Neural cell (in vitro differentiated cells): ENCODE measurements at regions not wholly inside any gene's neighbourhood (a gene's known extent, or its start where the extent isn't known, plus 50 kb on each side); places are given as distances from the start of the nearest gene placed in this dataset.

Experiments used
- H2AFZ ChIP-seq: fragments of 200-600, 300-800 bp; sonication (generic), shearing (Covaris generic); 2 replicates; pipeline ENCODE4 v1.6.0; 2014; ENCODE audit warnings: low read depth, mild to moderate bottlenecking, antibody characterized with exemption, low read length, moderate library complexity
- H3F3A ChIP-seq: fragments of 200-600 bp; shearing (Covaris generic); 2 replicates; pipeline ENCODE4 v1.6.1; 2016; ENCODE audit warnings: mild to moderate bottlenecking, moderate library complexity, mixed read lengths, antibody characterized with exemption, low read length; ENCODE audit not compliant: insufficient read depth, poor library complexity, severe bottlenecking
- H3K27ac ChIP-seq: fragments of 200-600, 300-800 bp; sonication (generic), shearing (Covaris generic); 2 replicates; pipeline ENCODE4 v1.5.1; 2014; ENCODE audit warnings: mild to moderate bottlenecking, low read length, moderate library complexity
- H3K27me3 ChIP-seq: fragments of 300-800, 200-600 bp; sonication (generic), shearing (Covaris generic); 2 replicates; pipeline ENCODE4 v1.6.0; 2014; ENCODE audit warnings: mild to moderate bottlenecking, low read depth, low read length, moderate library complexity; ENCODE audit not compliant: insufficient read depth
- H3K36me3 ChIP-seq: fragments of 300-800, 200-600 bp; sonication (generic), shearing (Covaris generic); 2 replicates; pipeline ENCODE4 v1.5.1; 2014; ENCODE audit warnings: mild to moderate bottlenecking, antibody characterized with exemption, low read length, moderate library complexity; ENCODE audit not compliant: insufficient read depth
- H3K4me2 ChIP-seq: fragments of 300-800, 200-600 bp; sonication (generic), shearing (Covaris generic); 2 replicates; pipeline ENCODE4 v1.6.0; 2014; ENCODE audit warnings: mild to moderate bottlenecking, low read length
- H3K4me3 ChIP-seq: fragments of 300-800, 200-600 bp; sonication (generic), shearing (Covaris generic); 2 replicates; pipeline ENCODE4 v1.5.1; 2014; ENCODE audit warnings: mild to moderate bottlenecking, low read length, moderate library complexity
- H3K79me2 ChIP-seq: fragments of 200-600 bp; shearing (Covaris generic); replicated peaks from 2 replicates; pipeline ENCODE4 v1.6.0; 2014; ENCODE audit warnings: mild to moderate bottlenecking, low read length, moderate library complexity; ENCODE audit not compliant: insufficient read depth
- H3K9ac ChIP-seq: fragments of 300-800, 200-600 bp; sonication (generic), shearing (Covaris generic); 2 replicates; pipeline ENCODE4 v1.6.1; 2016; ENCODE audit warnings: mild to moderate bottlenecking, low read length, mixed read lengths
- H3K9me2 ChIP-seq: fragments of 200-600 bp; shearing (Covaris generic); 2 replicates; pipeline ENCODE4 v1.6.1; 2016; ENCODE audit warnings: mild to moderate bottlenecking, low read length, mixed read lengths; ENCODE audit not compliant: insufficient read depth
- H3K9me3 ChIP-seq: fragments of 200-600, 300-800 bp; sonication (generic), shearing (Covaris generic); 2 replicates; pipeline ENCODE4 v1.6.1; 2016; ENCODE audit warnings: mild to moderate bottlenecking, mixed run types, low read length, moderate library complexity, mixed read lengths
- H4K20me1 ChIP-seq: fragments of 200-600 bp; shearing (Covaris generic); 2 replicates; pipeline ENCODE4 v1.6.1; 2016; ENCODE audit warnings: mild to moderate bottlenecking, mixed run types; ENCODE audit not compliant: insufficient read depth
- EP300 ChIP-seq: fragments of 450-650 bp; conservative IDR thresholded peaks from 2 replicates; pipeline ENCODE4 v1.6.1; 2014; ENCODE audit warnings: antibody characterized with exemption, mild to moderate bottlenecking, moderate library complexity; ENCODE audit not compliant: poor library complexity, severe bottlenecking
- EZH2 ChIP-seq: fragments of 200-600, 300-800 bp; shearing (Covaris generic), sonication (generic); IDR thresholded peaks from 2 replicates; pipeline ENCODE4 v1.6.1; 2014; ENCODE audit warnings: antibody characterized with exemption, low read length, borderline replicate concordance, mild to moderate bottlenecking; ENCODE audit not compliant: insufficient read depth, poor library complexity, severe bottlenecking
- MXI1 ChIP-seq: fragments of 450-650 bp; conservative IDR thresholded peaks from 2 replicates; pipeline ENCODE4 v1.6.1; 2014; ENCODE audit warnings: antibody characterized with exemption, mild to moderate bottlenecking; ENCODE audit not compliant: poor library complexity, severe bottlenecking
- POLR2AphosphoS5 ChIP-seq: IDR thresholded peaks from 2 replicates; pipeline ENCODE4 v1.6.1; 2012
- RAD21 ChIP-seq: fragments of 450-650 bp; conservative IDR thresholded peaks from 2 replicates; pipeline ENCODE4 v1.6.1; 2014; ENCODE audit warnings: antibody characterized with exemption, mild to moderate bottlenecking, moderate library complexity
- SMC3 ChIP-seq: fragments of 450-650 bp; conservative IDR thresholded peaks from 2 replicates; pipeline ENCODE4 v1.6.1; 2014; ENCODE audit warnings: antibody characterized with exemption, mild to moderate bottlenecking, moderate library complexity; ENCODE audit not compliant: poor library complexity
- TAF1 ChIP-seq: IDR thresholded peaks from 2 replicates; pipeline ENCODE4 v1.6.1; 2012; ENCODE audit warnings: low read depth
- TF ChIP-seq, protein P1 (sequence below): IDR thresholded peaks from 2 replicates; pipeline ENCODE4 v1.6.1; 2012; ENCODE audit warnings: borderline replicate concordance
- TF ChIP-seq, protein P2 (sequence below): fragments of 450-650 bp; IDR thresholded peaks from 2 replicates; pipeline ENCODE4 v1.5.1; 2014; ENCODE audit warnings: antibody characterized with exemption, mild to moderate bottlenecking, moderate library complexity; ENCODE audit not compliant: poor library complexity, severe bottlenecking

DNA sequence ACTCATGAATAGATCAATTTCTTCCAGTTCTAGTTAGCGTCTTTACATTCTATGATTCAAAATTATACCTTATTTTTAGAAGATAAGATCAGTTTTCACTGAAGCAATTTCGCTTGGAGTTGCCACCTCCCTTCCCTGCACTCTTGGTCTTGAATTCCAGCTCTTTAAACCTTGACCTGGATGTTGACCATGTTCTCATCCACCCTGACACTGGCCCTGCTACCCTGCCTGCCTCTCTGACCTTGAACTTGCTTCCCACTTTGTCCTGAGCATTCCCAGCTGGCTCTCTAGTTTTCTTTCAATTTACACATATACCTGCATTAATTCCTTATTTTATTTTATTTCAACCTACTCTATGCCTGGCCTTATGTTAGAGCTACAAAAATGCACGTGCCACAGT, 274.9 kb upstream of the IGFBP3 start:
- no peak for TF ChIP-seq SMC3
- TF ChIP-seq, protein P1, sequence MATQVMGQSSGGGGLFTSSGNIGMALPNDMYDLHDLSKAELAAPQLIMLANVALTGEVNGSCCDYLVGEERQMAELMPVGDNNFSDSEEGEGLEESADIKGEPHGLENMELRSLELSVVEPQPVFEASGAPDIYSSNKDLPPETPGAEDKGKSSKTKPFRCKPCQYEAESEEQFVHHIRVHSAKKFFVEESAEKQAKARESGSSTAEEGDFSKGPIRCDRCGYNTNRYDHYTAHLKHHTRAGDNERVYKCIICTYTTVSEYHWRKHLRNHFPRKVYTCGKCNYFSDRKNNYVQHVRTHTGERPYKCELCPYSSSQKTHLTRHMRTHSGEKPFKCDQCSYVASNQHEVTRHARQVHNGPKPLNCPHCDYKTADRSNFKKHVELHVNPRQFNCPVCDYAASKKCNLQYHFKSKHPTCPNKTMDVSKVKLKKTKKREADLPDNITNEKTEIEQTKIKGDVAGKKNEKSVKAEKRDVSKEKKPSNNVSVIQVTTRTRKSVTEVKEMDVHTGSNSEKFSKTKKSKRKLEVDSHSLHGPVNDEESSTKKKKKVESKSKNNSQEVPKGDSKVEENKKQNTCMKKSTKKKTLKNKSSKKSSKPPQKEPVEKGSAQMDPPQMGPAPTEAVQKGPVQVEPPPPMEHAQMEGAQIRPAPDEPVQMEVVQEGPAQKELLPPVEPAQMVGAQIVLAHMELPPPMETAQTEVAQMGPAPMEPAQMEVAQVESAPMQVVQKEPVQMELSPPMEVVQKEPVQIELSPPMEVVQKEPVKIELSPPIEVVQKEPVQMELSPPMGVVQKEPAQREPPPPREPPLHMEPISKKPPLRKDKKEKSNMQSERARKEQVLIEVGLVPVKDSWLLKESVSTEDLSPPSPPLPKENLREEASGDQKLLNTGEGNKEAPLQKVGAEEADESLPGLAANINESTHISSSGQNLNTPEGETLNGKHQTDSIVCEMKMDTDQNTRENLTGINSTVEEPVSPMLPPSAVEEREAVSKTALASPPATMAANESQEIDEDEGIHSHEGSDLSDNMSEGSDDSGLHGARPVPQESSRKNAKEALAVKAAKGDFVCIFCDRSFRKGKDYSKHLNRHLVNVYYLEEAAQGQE, result no peak
- TF ChIP-seq MXI1, result no peak
- TF ChIP-seq, protein P2, sequence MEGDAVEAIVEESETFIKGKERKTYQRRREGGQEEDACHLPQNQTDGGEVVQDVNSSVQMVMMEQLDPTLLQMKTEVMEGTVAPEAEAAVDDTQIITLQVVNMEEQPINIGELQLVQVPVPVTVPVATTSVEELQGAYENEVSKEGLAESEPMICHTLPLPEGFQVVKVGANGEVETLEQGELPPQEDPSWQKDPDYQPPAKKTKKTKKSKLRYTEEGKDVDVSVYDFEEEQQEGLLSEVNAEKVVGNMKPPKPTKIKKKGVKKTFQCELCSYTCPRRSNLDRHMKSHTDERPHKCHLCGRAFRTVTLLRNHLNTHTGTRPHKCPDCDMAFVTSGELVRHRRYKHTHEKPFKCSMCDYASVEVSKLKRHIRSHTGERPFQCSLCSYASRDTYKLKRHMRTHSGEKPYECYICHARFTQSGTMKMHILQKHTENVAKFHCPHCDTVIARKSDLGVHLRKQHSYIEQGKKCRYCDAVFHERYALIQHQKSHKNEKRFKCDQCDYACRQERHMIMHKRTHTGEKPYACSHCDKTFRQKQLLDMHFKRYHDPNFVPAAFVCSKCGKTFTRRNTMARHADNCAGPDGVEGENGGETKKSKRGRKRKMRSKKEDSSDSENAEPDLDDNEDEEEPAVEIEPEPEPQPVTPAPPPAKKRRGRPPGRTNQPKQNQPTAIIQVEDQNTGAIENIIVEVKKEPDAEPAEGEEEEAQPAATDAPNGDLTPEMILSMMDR, result no peak
- no peak for TF ChIP-seq EZH2
- no peak for TF ChIP-seq POLR2AphosphoS5
- no peak for TF ChIP-seq TAF1
- no peak for TF ChIP-seq RAD21
- TF ChIP-seq EP300, result no peak
- Histone ChIP-seq H3F3A (no peaks in the 10 kb centered on the region), H3K79me2 (no peaks in the 10 kb centered on the region), H3K4me3 (no peak overlapping the region), H3K27ac (no peak overlapping the region), H3K36me3 (no peaks in the 10 kb centered on the region), H3K9me2 (no peaks in the 10 kb centered on the region), H3K9me3 (no peaks in the 10 kb centered on the region), H3K4me2 (no peak overlapping the region), H4K20me1 (no peaks in the 10 kb centered on the region), H2AFZ (no peak overlapping the region), H3K9ac (no peak overlapping the region), H3K27me3 (no peaks in the 10 kb centered on the region)

- Histone ChIP-seq H3F3A (no peaks in the 10 kb centered on the region), H3K9ac (no peak overlapping the region), H3K79me2 (no peaks in the 10 kb centered on the region), H3K27ac (no peak overlapping the region), H3K9me3 (no peaks in the 10 kb centered on the region), H3K4me2 (no peak overlapping the region), H3K4me3 (no peak overlapping the region), H4K20me1 (no peaks in the 10 kb centered on the region), H3K9me2 (no peaks in the 10 kb centered on the region), H2AFZ (no peak overlapping the region), H3K27me3 (no peaks in the 10 kb centered on the region), H3K36me3 (no peaks in the 10 kb centered on the region)
- TF ChIP-seq POLR2AphosphoS5 (no peak), MXI1 (no peak), RAD21 (no peak)
- TF ChIP-seq, protein P2, result no peak
Measured at GRCh38 chr7:46192271-46192670, 271.2 kb upstream of the IGFBP3 start.
